Kidney capillary endothelial cell (primary cell): ENCODE measurements at regions not wholly inside any gene's neighbourhood (a gene's known extent, or its start where the extent isn't known, plus 50 kb on each side); places are given as distances from the start of the nearest gene placed in this dataset.
"Not testable (repeated sequence)": the region's sequence is repeated elsewhere in the genome, so short reads cannot be mapped to it uniquely, and the experiment has no call there.

Source experiments
- DNase-seq: peaks from one replicate; pipeline ENCODE4 v3.0.0-alpha.2; 2018; ENCODE audit warnings: low spot score

GRCh38 chrX:1903236-1903935, 288.5 kb downstream of the ASMT start:
- no peak for DNase-seq

- no peak for DNase-seq
Observed at GRCh38 chrX:1904663-1905218, 289.9 kb downstream of the ASMT start.

- no peak for DNase-seq
Observed at GRCh38 chrX:1906028-1906427, 291.2 kb downstream of the ASMT start.

- not testable (repeated sequence) for DNase-seq
Observed at GRCh38 chrX:1908996-1909395, 294.1 kb downstream of the ASMT start.

GRCh38 chrX:1909419-1910206, 294.8 kb downstream of the ASMT start:
- DNase-seq = no peak

GRCh38 chrX:1910207-1910470, 295.3 kb downstream of the ASMT start:
- DNase-seq = no peak

GRCh38 chrX:1911401-1912128, 296.7 kb downstream of the ASMT start:
- DNase-seq = no peak

GRCh38 chrX:1912193-1912592, 297.3 kb downstream of the ASMT start:
- DNase-seq = no peak

- no peak for DNase-seq
Observed at GRCh38 chrX:1914606-1915365, 299.9 kb downstream of the ASMT start.

- DNase-seq = no peak
Observed at GRCh38 chrX:1918780-1919179, 303.9 kb downstream of the ASMT start.

- DNase-seq = no peak
Observed at GRCh38 chrX:1925053-1925481, 310.2 kb downstream of the ASMT start.

GRCh38 chrX:1928805-1929204, 313.9 kb downstream of the ASMT start:
- no peak for DNase-seq

GRCh38 chrX:1932231-1932630, 317.4 kb downstream of the ASMT start:
- DNase-seq = peak; percentile 88

- DNase-seq = no peak
Observed at GRCh38 chrX:1933964-1934363, 319.1 kb downstream of the ASMT start.

GRCh38 chrX:1935805-1936204, 320.9 kb downstream of the ASMT start:
- no peak for DNase-seq

GRCh38 chrX:1938190-1938589, 323.3 kb downstream of the ASMT start:
- no peak for DNase-seq

GRCh38 chrX:1941321-1941720, 326.5 kb downstream of the ASMT start:
- DNase-seq = no peak

GRCh38 chrX:1945879-1946278, 331.0 kb downstream of the ASMT start:
- no peak for DNase-seq

GRCh38 chrX:1946974-1947373, 332.1 kb downstream of the ASMT start:
- no peak for DNase-seq
